DND-41 (cell line): ENCODE measurements at regions not wholly inside any gene's neighbourhood (a gene's known extent, or its start where the extent isn't known, plus 50 kb on each side); places are given as distances from the start of the nearest gene placed in this dataset.

Source experiments
- EZH2 ChIP-seq: IDR thresholded peaks from 3 replicates; pipeline ENCODE4 v1.6.1; 2012; ENCODE audit warnings: borderline replicate concordance, low read depth, mild to moderate bottlenecking, moderate library complexity, low read length, inconsistent platforms; ENCODE audit not compliant: severe bottlenecking
- TF ChIP-seq, protein P1 (sequence below): IDR thresholded peaks from 2 replicates; pipeline ENCODE4 v1.5.1; 2012; ENCODE audit warnings: borderline replicate concordance, low read length, moderate library complexity, mild to moderate bottlenecking; ENCODE audit not compliant: poor library complexity, severe bottlenecking; ENCODE audit errors: extremely low read depth

- TF ChIP-seq, protein P1, sequence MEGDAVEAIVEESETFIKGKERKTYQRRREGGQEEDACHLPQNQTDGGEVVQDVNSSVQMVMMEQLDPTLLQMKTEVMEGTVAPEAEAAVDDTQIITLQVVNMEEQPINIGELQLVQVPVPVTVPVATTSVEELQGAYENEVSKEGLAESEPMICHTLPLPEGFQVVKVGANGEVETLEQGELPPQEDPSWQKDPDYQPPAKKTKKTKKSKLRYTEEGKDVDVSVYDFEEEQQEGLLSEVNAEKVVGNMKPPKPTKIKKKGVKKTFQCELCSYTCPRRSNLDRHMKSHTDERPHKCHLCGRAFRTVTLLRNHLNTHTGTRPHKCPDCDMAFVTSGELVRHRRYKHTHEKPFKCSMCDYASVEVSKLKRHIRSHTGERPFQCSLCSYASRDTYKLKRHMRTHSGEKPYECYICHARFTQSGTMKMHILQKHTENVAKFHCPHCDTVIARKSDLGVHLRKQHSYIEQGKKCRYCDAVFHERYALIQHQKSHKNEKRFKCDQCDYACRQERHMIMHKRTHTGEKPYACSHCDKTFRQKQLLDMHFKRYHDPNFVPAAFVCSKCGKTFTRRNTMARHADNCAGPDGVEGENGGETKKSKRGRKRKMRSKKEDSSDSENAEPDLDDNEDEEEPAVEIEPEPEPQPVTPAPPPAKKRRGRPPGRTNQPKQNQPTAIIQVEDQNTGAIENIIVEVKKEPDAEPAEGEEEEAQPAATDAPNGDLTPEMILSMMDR: no peak
- TF ChIP-seq EZH2: no peak
Observed at GRCh38 chr7:110541962-110542361, 549.0 kb upstream of the LRRN3 start.
